ENCODE measurements at regions not wholly inside any gene's neighbourhood (a gene's known extent, or its start where the extent isn't known, plus 50 kb on each side); places are given as distances from the start of the nearest gene placed in this dataset.

GRCh38 chr10:58932577-58933314 is 243.7 kb upstream of the PHYHIPL start:
- DNase-seq, result no peak

GRCh38 chr10:58936364-58936763 is 240.1 kb upstream of the PHYHIPL start:
- DNase-seq, result no peak

GRCh38 chr10:58937423-58937822 is 239.0 kb upstream of the PHYHIPL start:
- DNase-seq, result no peak

GRCh38 chr10:58942724-58943123 is 233.7 kb upstream of the PHYHIPL start:
- no peak for DNase-seq

GRCh38 chr10:58943256-58943890 is 233.1 kb upstream of the PHYHIPL start:
- no peak for DNase-seq

- no peak for DNase-seq
Observed at GRCh38 chr10:58943960-58944359, 232.5 kb upstream of the PHYHIPL start.

GRCh38 chr10:58948303-58948702 is 228.1 kb upstream of the PHYHIPL start:
- no peak for DNase-seq

GRCh38 chr10:58950618-58951017 is 225.8 kb upstream of the PHYHIPL start:
- DNase-seq, result no peak

- DNase-seq, result no peak
Observed at GRCh38 chr10:58951087-58951486, 225.4 kb upstream of the PHYHIPL start.

- DNase-seq, result peak; percentile 78
Observed at GRCh38 chr10:58951746-58952145, 224.7 kb upstream of the PHYHIPL start.

- DNase-seq, result peak; percentile 78
Observed at GRCh38 chr10:58952162-58952601, 224.3 kb upstream of the PHYHIPL start.

- DNase-seq, result peak; percentile 49
Observed at GRCh38 chr10:58952747-58953466, 223.5 kb upstream of the PHYHIPL start.

- DNase-seq, result no peak
Observed at GRCh38 chr10:58954178-58954577, 222.3 kb upstream of the PHYHIPL start.

GRCh38 chr10:58955615-58956014 is 220.8 kb upstream of the PHYHIPL start:
- no peak for DNase-seq

- no peak for DNase-seq
Observed at GRCh38 chr10:58956926-58957325, 219.5 kb upstream of the PHYHIPL start.

- DNase-seq, result no peak
Observed at GRCh38 chr10:58957517-58957916, 218.9 kb upstream of the PHYHIPL start.

GRCh38 chr10:58963101-58963534 is 213.3 kb upstream of the PHYHIPL start:
- DNase-seq, result no peak

- peak; percentile 38 for DNase-seq
Observed at GRCh38 chr10:58963723-58964124, 212.7 kb upstream of the PHYHIPL start.

GRCh38 chr10:58965855-58966254 is 210.6 kb upstream of the PHYHIPL start:
- DNase-seq, result no peak

- DNase-seq, result no peak
Observed at GRCh38 chr10:58967551-58968388, 208.7 kb upstream of the PHYHIPL start.

- DNase-seq, result no peak
Observed at GRCh38 chr10:58968389-58968755, 208.1 kb upstream of the PHYHIPL start.

- no peak for DNase-seq
Observed at GRCh38 chr10:58969576-58969975, 206.9 kb upstream of the PHYHIPL start.
